OCI-LY3 (cell line): ENCODE measurements at regions not wholly inside any gene's neighbourhood (a gene's known extent, or its start where the extent isn't known, plus 50 kb on each side); places are given as distances from the start of the nearest gene placed in this dataset.

ENCODE experiments used
- H2AFZ ChIP-seq: fragments of 200-600, 300-600 bp; shearing (Covaris generic); 2 replicates; pipeline ENCODE4 v1.6.0; 2014; ENCODE audit warnings: antibody characterized with exemption, low read depth, low read length
- H3K27ac ChIP-seq: fragments of 200-600, 300-600 bp; sonication (generic); 2 replicates; pipeline ENCODE4 v1.5.1; 2014; ENCODE audit warnings: mild to moderate bottlenecking, low read length, moderate library complexity, mixed read lengths
- H3K27me3 ChIP-seq: fragments of 200-600, 300-600 bp; sonication (generic); 2 replicates; pipeline ENCODE4 v1.6.1; 2014; ENCODE audit warnings: low read depth, low read length, mixed read lengths
- H3K36me3 ChIP-seq: fragments of 200-600, 300-600 bp; sonication (generic); replicated peaks from 2 replicates; pipeline ENCODE3; 2014; ENCODE audit warnings: low read depth, low read length, mixed read lengths
- H3K4me1 ChIP-seq: fragments of 300-600, 200-600 bp; sonication (generic); 2 replicates; pipeline ENCODE4 v1.6.1; 2014; ENCODE audit warnings: low read length, mixed read lengths
- H3K4me2 ChIP-seq: fragments of 200-600, 300-600 bp; sonication (generic); 2 replicates; pipeline ENCODE4 v1.6.1; 2014; ENCODE audit warnings: low read length, mixed read lengths
- H3K4me3 ChIP-seq: fragments of 300-600, 200-600 bp; sonication (generic); 2 replicates; pipeline ENCODE4 v1.5.1; 2014; ENCODE audit warnings: antibody characterized with exemption, mild to moderate bottlenecking, low read length, moderate library complexity
- H3K79me2 ChIP-seq: fragments of 300-600, 200-600 bp; shearing (Covaris generic); 2 replicates; pipeline ENCODE4 v1.6.1; 2014; ENCODE audit warnings: mild to moderate bottlenecking, low read length, mixed read lengths
- H3K9ac ChIP-seq: fragments of 300-600, 200-600 bp; shearing (Covaris generic); 2 replicates; pipeline ENCODE4 v1.6.0; 2014; ENCODE audit warnings: mild to moderate bottlenecking, low read length, moderate library complexity
- H3K9me3 ChIP-seq: fragments of 200-600, 300-600 bp; shearing (Covaris generic); 2 replicates; pipeline ENCODE4 v1.6.1; 2014; ENCODE audit warnings: low read length, mixed read lengths; ENCODE audit not compliant: insufficient read depth
- H4K20me1 ChIP-seq: fragments of 200-600, 300-600 bp; sonication (generic); 2 replicates; pipeline ENCODE4 v1.6.1; 2016; ENCODE audit warnings: low read length, mixed read lengths; ENCODE audit not compliant: insufficient read depth
- CTCF ChIP-seq: fragments of 200-600, 300-600 bp; sonication (generic); IDR thresholded peaks from 2 replicates; pipeline ENCODE4 v1.5.1; 2014; ENCODE audit warnings: antibody characterized with exemption, low read length, low read depth
- EZH2phosphoT487 ChIP-seq: fragments of 200-600 bp; shearing (Covaris generic); IDR thresholded peaks from 2 replicates; pipeline ENCODE4 v1.6.1; 2018; ENCODE audit warnings: antibody characterized with exemption, mixed run types, low read depth

- H2AFZ ChIP-seq = no peak overlapping the region
These were observed 68.4 kb downstream of the DNAAF9 start for GRCh38 chr20:3339076-3339475.

GRCh38 chr20:3334156-3334943 is 73.1 kb downstream of the DNAAF9 start:
- Histone ChIP-seq H3K27me3 (no peaks in the 10 kb centered on the region), H3K9ac (no peak overlapping the region), H3K9me3 (no peaks in the 10 kb centered on the region), H2AFZ (no peak overlapping the region), H4K20me1 (no peaks in the 10 kb centered on the region), H3K36me3 (no peaks in the 10 kb centered on the region), H3K27ac (no peak overlapping the region), H3K79me2 (no peaks in the 10 kb centered on the region), H3K4me2 (no peak overlapping the region), H3K4me3 (no peak overlapping the region), H3K4me1 (no peaks in the 10 kb centered on the region)
- no peak for TF ChIP-seq CTCF

More at GRCh38 chr20:3339076-3339475, 68.4 kb downstream of the DNAAF9 start:
- Histone ChIP-seq H3K9ac (no peak overlapping the region), H3K4me1 (no peaks in the 10 kb centered on the region), H3K27ac (no peak overlapping the region), H3K9me3 (no peaks in the 10 kb centered on the region), H3K36me3 (no peaks in the 10 kb centered on the region), H3K27me3 (no peaks in the 10 kb centered on the region), H4K20me1 (no peaks in the 10 kb centered on the region), H3K79me2 (no peaks in the 10 kb centered on the region), H3K4me3 (no peak overlapping the region), H3K4me2 (no peak overlapping the region)
- TF ChIP-seq CTCF (no peak), EZH2phosphoT487 (no peak)

- Histone ChIP-seq H3K79me2 (no peaks in the 10 kb centered on the region), H3K4me3 (no peak overlapping the region), H3K4me1 (no peaks in the 10 kb centered on the region), H3K36me3 (no peaks in the 10 kb centered on the region), H3K9ac (no peak overlapping the region), H2AFZ (no peak overlapping the region), H3K4me2 (no peak overlapping the region), H3K9me3 (no peaks in the 10 kb centered on the region), H4K20me1 (no peaks in the 10 kb centered on the region), H3K27me3 (no peaks in the 10 kb centered on the region), H3K27ac (no peak overlapping the region)
- TF ChIP-seq EZH2phosphoT487 (no peak), CTCF (no peak)
These were observed 77.3 kb downstream of the DNAAF9 start for GRCh38 chr20:3330046-3330741.

- no peak overlapping the region for H2AFZ ChIP-seq
- no peaks in the 10 kb centered on the region for H3K36me3 ChIP-seq
- no peaks in the 10 kb centered on the region for H3K9me3 ChIP-seq
- H3K4me2 ChIP-seq = no peak overlapping the region
- H3K9ac ChIP-seq = no peak overlapping the region
- no peaks in the 10 kb centered on the region for H4K20me1 ChIP-seq
- H3K4me1 ChIP-seq = no peaks in the 10 kb centered on the region
- TF ChIP-seq CTCF (no peak), EZH2phosphoT487 (no peak)
- no peak overlapping the region for H3K4me3 ChIP-seq
- H3K79me2 ChIP-seq = no peaks in the 10 kb centered on the region
- no peaks in the 10 kb centered on the region for H3K27me3 ChIP-seq
- no peak overlapping the region for H3K27ac ChIP-seq
These were observed 79.0 kb downstream of the DNAAF9 start for GRCh38 chr20:3328501-3328900.
